GM18505 (cell line): ENCODE measurements at regions not wholly inside any gene's neighbourhood (a gene's known extent, or its start where the extent isn't known, plus 50 kb on each side); places are given as distances from the start of the nearest gene placed in this dataset.

ENCODE experiments used
- ATAC-seq: cut with Tn5 transposase; IDR thresholded peaks from one replicate; pipeline ENCODE4 v1.9.1; 2021; ENCODE audit not compliant: unreplicated experiment
- POLR2A ChIP-seq: IDR thresholded peaks from 4 replicates; pipeline ENCODE4 v1.6.1; 2011; ENCODE audit warnings: borderline replicate concordance; ENCODE audit not compliant: insufficient read depth, insufficient read length; ENCODE audit errors: extremely low read depth

DNA sequence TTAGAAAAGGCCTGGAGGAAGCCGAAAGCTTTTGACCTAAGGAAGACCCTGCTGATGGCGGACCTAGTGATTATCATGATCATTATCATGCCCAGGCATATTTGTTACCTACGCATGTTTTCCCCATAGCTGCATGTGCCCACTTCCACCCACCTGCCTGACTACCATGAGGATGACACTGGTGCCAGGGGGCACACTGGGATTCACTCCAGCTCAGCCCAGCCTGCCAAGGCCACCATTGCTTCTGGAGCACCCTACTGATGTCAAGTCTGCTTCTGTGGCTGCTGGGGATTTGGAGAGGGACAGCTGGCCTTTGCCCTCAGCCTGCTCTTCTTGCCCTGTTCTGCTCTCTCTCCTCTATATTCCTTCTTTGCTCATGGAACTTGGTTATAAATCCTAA is 124.7 kb upstream of the NALF2 start:
- no peak for ATAC-seq
- no peak for TF ChIP-seq POLR2A

GRCh38 chrX:69374569-69374968 is 129.6 kb upstream of the NALF2 start:
- TF ChIP-seq POLR2A = no peak

GRCh38 chrX:69372435-69372834 is 131.7 kb upstream of the NALF2 start:
- TF ChIP-seq POLR2A = no peak
- no peak for ATAC-seq

More at GRCh38 chrX:69374569-69374968, 129.6 kb upstream of the NALF2 start:
- no peak for ATAC-seq

GRCh38 chrX:69371159-69371558 is 133.0 kb upstream of the NALF2 start:
- no peak for ATAC-seq
- TF ChIP-seq POLR2A = no peak

DNA sequence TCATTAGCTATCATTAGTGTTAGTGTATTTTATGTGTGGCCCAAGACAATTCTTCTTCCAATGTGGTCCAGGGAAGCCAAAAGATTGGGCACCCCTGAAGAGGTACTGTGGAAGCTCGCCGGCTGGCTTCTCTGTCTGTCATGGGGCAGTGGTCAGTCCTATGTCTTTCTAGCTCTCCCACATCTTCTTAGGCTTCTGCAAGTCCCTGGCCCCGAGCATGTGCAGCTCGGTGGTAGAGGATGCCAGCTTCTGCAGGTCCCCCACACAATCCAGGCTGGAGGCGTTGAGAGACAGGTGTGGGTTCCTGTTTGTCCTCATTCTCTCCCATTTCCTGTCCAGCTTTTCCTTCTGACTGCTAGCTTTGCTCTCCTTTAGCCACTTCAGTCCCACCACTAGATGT is 134.1 kb upstream of the NALF2 start:
- ATAC-seq = no peak

DNA sequence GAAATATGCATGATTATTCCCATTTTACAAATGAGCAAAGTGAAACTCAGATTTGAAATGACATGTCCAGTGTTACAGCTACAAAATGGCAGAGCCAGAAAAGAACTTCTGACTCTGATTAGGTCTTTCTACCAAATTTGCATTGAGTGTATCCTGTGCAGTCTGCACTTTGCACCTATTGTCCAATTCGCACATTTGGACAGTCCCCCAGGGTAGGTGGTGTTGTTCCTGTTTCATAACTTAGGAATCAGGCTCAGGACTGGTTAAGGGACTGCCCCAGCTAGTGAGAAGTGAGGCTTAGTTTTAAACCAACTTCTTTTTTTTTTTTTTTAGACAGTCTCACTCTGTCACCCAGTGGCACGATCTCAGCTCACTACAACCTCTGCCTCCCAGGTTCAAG is 137.9 kb upstream of the NALF2 start:
- TF ChIP-seq POLR2A = no peak
- ATAC-seq = no peak

More for the DNA sequence above, 134.1 kb upstream of the NALF2 start:
- no peak for TF ChIP-seq POLR2A

DNA sequence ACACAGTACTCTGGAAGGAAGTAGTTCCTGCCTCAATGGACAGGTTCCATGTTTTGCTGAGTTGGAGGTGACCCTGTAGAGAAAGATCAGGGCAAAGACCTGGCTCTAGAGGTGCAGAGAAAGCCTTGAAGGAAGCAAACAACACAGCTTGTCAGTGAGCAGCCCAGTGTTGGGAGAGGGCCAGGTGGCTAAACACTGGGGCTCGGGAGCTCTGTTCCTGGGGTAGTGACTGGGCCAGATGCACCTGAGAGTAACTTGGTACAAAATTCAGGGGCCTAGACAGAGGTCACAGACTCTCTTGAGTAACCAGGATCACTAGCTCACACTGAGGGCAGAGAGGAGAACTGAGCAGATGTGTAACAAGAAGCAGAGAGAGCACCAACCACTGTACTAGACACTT is 138.4 kb upstream of the NALF2 start:
- no peak for ATAC-seq
- TF ChIP-seq POLR2A = no peak

DNA sequence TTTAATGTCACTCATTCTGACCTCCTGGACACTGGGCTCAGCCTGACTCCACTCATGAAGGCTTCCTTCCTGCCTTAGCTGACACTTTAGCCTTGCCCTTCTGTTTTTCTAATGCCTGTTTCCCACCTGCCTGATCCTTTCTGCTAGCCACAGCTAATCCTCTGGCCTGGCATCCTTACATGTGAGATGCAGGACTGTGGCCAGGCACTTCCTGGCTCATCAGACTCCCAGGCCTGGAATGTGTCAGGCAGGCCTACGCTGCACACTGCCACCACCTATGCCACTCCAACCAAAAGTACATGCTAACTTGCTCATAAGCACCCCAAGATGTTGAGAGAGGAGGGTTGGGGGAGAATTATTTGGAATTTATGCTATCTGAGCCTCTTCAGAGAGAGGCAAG is 138.8 kb upstream of the NALF2 start:
- TF ChIP-seq POLR2A = no peak
- ATAC-seq = no peak

DNA sequence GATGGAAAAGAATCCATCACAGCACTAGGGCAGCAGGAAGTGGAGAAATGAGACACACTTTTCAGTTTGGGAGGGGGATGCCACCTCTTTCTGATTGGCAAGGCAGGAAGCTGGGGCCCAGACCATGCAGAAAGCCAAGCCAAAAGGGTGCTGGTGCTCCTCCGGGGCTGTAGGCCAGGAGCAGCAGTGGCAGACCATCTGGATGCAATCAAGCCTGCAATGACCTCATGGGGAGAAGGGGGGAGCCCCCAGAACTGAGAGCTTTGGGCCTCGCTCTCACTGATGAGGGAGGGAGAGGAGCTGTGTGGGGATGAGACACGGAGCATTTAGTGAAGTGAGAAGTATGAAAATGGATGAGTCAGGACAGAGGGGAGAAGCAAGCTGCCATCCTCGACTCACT is 141.3 kb upstream of the NALF2 start:
- TF ChIP-seq POLR2A = no peak

GRCh38 chrX:69362354-69362753 is 141.8 kb upstream of the NALF2 start:
- no peak for TF ChIP-seq POLR2A
- ATAC-seq = no peak

More for the DNA sequence above, 141.3 kb upstream of the NALF2 start:
- ATAC-seq = peak; percentile 84

GRCh38 chrX:69361311-69361845 is 142.7 kb upstream of the NALF2 start:
- ATAC-seq = no peak
- TF ChIP-seq POLR2A = no peak

DNA sequence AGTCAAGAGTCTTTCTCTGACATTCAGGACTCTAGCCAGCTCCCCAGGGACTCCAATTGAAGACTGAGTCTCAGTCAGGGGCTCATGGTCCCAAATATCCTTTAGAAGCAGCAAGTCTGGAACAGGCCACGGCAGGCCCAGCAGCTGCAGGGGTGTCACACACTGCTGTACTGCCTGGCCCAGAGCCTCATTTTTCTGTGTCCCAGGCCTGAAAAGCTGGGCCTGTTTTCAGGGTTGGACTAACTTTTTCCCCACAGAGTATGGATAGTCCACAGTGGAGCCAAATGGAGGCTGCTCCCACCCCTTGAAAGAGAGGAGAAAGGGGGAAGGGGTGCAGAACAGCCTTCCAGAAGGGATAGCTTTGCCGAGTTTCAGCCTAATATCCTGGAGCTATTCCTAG is 146.8 kb upstream of the NALF2 start:
- no peak for ATAC-seq
- no peak for TF ChIP-seq POLR2A

- TF ChIP-seq POLR2A = no peak
- no peak for ATAC-seq
These were observed 159.6 kb upstream of the PJA1 start for GRCh38 chrX:69324851-69325250.

DNA sequence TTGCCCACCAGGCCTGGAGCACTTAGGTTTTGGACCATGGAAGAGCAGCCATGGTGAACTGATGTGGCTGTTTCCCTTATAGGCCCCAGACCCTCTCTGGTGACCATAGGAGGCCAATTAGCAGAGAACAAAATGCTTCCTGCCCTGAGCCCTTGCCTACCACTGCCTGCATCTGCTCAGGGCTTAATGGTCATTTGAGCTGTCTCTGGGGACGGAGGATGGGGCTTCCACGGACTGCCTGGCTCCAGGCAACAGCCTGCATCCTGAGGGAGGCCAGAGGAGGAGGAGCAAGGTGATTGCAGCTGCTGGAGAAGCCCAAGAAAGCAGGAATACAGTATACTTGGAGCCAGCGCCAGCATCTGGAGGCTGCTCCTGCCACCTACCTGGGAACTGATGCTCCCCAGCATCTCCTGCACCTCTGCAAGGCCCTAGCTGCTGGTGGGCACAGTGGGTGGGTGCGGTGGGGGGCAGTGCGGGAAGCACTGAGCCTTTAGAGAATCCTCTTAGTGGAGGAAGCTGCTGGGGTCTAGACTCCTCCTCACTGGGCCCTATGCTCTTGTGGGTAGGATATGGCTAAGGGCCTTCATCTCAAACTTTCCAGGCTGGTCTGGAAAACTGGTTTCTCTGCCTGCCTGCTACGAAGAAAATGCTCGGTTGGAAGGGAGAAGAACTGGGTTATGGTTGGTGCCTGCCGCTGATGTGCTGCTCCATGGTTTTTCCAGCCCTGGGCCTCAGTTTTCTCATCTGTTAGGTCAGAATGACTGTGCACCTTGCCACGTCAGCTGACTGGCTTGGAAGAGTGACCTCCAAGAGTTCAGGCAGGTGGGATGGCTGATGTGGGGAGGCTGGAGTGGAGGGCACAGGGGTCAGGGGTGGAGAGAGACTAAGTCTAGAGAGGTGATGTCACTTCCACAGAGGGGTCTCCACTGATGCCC is 158.8 kb upstream of the PJA1 start:
- ATAC-seq = no peak
- no peak for TF ChIP-seq POLR2A
